NCI-H146 (cell line): ENCODE measurements at regions not wholly inside any gene's neighbourhood (a gene's known extent, or its start where the extent isn't known, plus 50 kb on each side); places are given as distances from the start of the nearest gene placed in this dataset.

Source experiments
- DNase-seq: peaks from one replicate; lab custom pipeline; 2025; lab: John Stamatoyannopoulos, UW

GRCh38 chr9:121569266-121569648 is 69.6 kb upstream of the GGTA1 start:
- DNase-seq = no peak

DNA sequence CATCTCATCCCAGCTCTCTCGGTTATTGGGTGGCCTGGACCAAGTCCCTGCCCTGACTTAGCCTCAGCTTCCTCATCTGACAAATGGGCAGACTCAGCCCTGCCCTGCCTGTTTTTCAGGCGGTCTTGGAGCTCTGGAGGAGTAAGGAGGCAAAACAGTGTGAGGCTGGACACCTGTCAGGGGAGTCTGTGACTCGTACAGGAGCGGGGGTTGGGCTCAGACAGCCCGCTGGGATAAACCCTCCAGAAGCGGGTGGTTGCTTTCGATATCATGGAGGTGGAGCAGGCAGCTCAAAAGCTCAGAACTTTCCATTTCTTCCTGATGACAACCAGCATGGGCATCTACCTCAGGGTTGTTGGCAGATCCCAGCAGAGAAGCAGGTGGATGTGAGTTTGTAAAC is 72.9 kb upstream of the GGTA1 start:
- DNase-seq = no peak

GRCh38 chr9:121573717-121574485 is 74.3 kb upstream of the GGTA1 start:
- no peak for DNase-seq

- DNase-seq = no peak
These were observed 75.3 kb upstream of the GGTA1 start for GRCh38 chr9:121574774-121575519.

GRCh38 chr9:121576281-121577075 is 75.0 kb upstream of the DAB2IP start:
- DNase-seq = no peak

GRCh38 chr9:121577166-121577565 is 74.3 kb upstream of the DAB2IP start:
- no peak for DNase-seq

- DNase-seq = no peak
These were observed 73.9 kb upstream of the DAB2IP start for GRCh38 chr9:121577572-121577971.

- no peak for DNase-seq
These were observed 69.4 kb upstream of the DAB2IP start for GRCh38 chr9:121581786-121582600.

- no peak for DNase-seq
These were observed 68.8 kb upstream of the DAB2IP start for GRCh38 chr9:121582641-121583040.

DNA sequence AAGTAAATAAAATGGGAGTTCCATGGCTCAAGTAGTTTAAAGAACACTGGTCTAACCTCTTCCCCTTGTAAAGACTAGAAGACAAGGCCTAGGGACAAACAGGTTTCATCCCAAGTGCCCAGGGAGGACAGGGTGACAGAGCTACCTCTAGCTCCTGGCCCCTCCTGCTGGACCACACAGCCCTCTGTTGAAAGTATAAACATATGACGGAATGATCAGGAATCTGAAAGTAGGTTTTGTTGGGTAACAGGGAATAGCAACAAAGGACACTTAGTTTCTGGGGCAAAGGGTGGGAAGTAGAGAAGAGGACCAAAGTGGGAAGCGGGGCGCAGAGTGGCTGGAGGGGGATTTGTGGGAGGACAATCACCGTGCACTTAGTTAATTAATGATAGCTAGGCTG is 67.0 kb upstream of the DAB2IP start:
- no peak for DNase-seq

DNA sequence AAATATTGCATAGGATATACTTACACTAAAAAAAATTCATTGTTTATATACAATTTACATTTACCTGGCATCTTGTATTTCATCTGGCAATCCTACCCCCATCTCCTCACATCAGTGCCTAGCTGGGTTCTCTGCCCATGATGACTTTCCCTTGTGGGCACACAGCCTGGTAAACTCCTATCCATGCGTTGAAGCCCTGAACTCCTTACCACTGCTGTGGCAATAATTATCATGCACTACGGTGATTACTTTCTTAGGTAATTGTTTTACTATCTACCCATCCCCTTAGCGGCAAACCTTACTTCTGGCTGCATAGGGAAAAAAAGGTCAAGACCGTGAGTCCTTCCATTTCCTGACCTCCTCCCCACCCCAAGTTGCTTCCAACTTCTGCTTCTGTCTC is 63.6 kb upstream of the DAB2IP start:
- DNase-seq = no peak

DNA sequence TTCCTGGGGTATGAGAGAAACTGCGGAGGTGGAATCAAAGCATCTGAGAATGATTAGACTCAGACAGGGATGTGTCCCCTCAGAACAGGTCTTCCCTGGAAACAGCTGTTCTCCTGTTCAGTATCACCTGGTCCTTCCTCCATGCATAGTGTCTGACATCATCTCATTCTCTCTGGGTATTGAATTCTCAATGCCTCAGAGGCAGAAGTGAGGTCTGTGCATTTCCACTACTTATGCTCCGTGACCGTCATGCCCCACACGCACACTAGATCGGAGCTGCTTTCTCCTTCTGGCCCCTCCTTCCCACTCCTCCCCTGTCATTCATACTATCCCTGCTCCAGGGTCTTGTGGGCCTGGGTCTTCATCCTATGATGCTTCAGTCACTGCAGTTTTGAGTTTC is 61.4 kb upstream of the DAB2IP start:
- DNase-seq = no peak

DNA sequence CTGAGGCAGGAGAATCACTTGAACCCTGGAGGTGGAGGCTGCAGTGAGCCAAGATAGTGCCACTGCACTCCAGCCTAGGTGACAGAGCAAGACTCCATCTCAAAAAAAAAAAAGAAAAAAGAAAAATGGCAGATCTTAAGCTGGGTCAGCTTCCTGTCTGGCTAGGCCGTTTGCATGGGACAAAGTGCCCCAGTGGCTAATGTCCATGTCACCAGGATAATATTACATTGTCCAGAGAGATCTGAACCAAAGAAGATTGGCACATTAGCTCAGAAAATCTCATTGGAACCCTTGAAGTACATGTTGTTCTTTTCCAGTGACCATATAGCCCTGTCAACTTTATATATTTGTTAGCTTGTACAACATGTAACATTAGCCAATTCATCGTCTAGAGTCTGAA is 59.2 kb upstream of the DAB2IP start:
- no peak for DNase-seq

DNA sequence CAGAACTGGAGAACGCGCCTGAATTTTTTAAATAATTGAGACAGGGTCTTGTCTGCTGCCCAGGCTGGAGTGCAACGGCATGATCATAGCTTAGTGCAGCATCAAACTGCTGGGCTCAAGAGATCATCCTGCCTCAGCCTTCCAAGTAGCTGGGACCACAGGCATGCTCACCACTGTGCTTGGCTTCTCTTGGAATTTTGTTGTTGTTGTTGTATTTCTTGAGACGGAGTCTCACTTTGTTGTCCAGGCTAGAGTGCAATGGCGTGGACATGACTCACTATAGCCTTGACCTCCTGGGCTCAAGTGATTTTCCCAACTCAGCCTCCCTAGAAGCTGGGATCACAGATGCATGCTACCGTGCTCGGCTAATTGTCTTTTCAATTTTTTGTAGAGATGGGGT is 58.4 kb upstream of the DAB2IP start:
- DNase-seq = no peak

DNA sequence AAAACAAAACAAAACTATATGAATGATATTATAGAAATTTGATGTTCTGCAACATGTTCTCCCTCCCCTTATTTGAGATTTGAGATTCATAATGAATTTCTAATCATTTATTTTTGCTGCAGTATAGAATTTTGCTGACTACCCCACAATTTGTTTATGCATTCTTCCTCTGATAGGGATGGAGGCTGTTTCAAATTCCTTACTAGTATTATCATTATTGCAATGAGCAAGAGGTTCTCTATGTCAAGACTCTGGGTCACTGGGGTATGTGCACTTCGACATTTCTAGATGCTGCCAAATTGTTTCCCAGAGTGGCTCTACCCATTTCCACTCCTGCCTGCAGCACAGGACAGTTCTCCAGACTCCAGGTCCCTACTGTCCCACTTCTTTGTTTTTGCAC is 54.9 kb upstream of the DAB2IP start:
- no peak for DNase-seq

DNA sequence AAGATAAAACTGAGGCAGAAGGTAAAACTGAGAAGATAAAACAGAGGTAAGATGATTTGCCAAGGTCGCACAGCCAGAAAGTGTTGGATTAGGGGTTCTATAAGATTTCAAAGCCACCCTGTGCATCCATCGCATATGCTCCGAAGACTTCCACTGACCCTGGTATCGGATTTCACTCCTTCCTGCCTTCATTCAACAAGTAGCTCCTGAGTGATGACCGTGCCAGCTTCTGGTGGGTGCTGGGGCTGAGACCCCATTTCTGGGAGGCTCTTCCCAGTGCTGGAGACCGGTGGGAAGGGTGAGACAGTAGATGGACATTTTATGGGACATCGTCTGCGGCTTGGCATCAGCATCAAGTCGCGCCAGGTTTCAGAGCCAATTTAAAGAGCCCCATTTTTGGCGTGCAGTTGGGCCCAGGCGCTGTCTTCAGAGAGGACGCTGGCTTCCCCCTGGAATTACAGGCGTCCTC is 53.7 kb upstream of the DAB2IP start:
- DNase-seq = no peak

DNA sequence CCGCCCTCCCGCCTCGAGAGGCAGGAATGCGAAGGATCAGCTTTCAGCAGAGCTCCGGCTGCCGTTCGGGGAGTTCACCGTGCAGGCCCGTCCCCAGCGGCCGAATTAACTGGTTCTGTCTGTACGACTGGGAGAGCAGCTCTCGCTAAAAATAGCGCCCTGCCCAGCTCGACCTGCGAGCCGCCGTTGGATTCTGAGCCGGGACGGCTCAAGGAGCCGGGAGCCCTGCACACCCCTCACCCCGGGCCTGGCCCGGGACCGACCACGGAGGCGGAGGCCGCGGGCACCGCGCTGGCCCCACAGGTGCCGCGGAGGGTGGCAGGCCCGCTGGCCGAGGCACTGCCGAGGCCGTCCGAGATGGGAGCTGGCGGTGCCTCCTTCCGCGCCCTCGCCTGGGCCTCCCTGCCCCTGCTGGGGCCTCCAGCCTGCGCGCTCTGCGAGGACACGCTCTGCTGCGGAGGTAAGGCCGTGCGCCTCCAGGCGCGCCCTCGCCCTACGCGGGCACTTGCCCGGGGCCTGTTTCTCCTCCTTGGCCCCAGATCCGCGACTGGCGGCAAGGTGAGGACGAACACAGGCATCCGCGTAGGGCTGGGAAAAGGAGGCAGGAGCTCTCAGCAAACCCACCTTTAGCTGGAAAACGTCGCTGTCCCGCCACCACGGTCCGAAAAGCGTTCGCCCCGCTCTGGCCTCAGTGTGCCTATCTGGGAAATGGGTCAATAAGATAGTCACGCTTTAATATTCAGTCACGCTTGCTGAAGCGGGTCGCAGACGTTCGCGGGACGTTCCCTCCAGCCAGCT is 53.1 kb upstream of the DAB2IP start:
- DNase-seq = no peak

- no peak for DNase-seq
These were observed 52.2 kb upstream of the DAB2IP start for GRCh38 chr9:121598965-121599871.

GRCh38 chr9:121599872-121600585 is 51.4 kb upstream of the DAB2IP start:
- no peak for DNase-seq
